ENCODE measurements at regions not wholly inside any gene's neighbourhood (a gene's known extent, or its start where the extent isn't known, plus 50 kb on each side); places are given as distances from the start of the nearest gene placed in this dataset.

DNA sequence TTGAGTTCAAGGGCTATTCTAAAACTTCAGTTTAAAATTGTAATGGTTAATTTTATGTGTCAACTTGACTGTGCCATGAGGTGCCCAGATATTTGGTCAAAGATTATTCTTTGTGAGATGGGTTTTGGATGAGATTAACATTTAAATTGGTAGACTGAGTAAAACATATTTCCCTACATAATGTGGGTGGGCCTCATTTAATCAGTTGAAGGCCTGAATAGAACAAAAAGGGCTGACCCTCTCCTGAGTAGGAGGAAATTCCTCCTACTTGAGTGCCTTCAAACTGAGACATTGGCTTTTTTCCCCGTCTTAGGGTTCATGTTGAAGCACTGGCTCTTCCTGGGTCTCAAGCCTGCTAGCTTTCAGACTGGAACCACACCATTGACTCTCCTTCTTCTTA lies 89.6 kb upstream of the FAM9A start:
- no peaks in the 10 kb centered on the region for H3K36me3 ChIP-seq
- 73% methylated on average over 1 of the region's 1 CpG for WGBS

GRCh38 chrX:8887004-8887403 lies 85.8 kb upstream of the FAM9A start:
- Histone ChIP-seq H3K36me3 (no peaks in the 10 kb centered on the region), H3K27ac (no peak overlapping the region), H3K27me3 (no peaks in the 10 kb centered on the region), H3K9me3 (no peaks in the 10 kb centered on the region), H3K4me1 (no peaks in the 10 kb centered on the region), H3K4me3 (no peak overlapping the region)
- no peak for DNase-seq (ENCODE audit: low spot score in 2 of 2)
- WGBS, result 67% methylated on average over 3 of the region's 3 CpGs
- TF ChIP-seq, protein P1, sequence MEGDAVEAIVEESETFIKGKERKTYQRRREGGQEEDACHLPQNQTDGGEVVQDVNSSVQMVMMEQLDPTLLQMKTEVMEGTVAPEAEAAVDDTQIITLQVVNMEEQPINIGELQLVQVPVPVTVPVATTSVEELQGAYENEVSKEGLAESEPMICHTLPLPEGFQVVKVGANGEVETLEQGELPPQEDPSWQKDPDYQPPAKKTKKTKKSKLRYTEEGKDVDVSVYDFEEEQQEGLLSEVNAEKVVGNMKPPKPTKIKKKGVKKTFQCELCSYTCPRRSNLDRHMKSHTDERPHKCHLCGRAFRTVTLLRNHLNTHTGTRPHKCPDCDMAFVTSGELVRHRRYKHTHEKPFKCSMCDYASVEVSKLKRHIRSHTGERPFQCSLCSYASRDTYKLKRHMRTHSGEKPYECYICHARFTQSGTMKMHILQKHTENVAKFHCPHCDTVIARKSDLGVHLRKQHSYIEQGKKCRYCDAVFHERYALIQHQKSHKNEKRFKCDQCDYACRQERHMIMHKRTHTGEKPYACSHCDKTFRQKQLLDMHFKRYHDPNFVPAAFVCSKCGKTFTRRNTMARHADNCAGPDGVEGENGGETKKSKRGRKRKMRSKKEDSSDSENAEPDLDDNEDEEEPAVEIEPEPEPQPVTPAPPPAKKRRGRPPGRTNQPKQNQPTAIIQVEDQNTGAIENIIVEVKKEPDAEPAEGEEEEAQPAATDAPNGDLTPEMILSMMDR (IDR thresholded peaks at IDR 0.05), result no peak
- TF ChIP-seq POLR2A (IDR thresholded peaks at IDR 0.05) (no peak), POLR2AphosphoS5 (IDR thresholded peaks at IDR 0.05) (no peak), EP300 (IDR thresholded peaks at IDR 0.05) (no peak)

More for the DNA sequence above, 89.6 kb upstream of the FAM9A start:
- no peaks in the 10 kb centered on the region for H3K9me3 ChIP-seq
- DNase-seq (ENCODE audit: low spot score in 2 of 2), result no peak
- H3K27me3 ChIP-seq, result no peaks in the 10 kb centered on the region
- no peaks in the 10 kb centered on the region for H3K4me1 ChIP-seq
- H3K4me3 ChIP-seq, result no peak overlapping the region
- H3K27ac ChIP-seq, result no peak overlapping the region
- TF ChIP-seq POLR2A (IDR thresholded peaks at IDR 0.05) (no peak), EP300 (IDR thresholded peaks at IDR 0.05) (no peak), POLR2AphosphoS5 (IDR thresholded peaks at IDR 0.05) (no peak)
- TF ChIP-seq, protein P1 (IDR thresholded peaks at IDR 0.05), result no peak

GRCh38 chrX:8879750-8880149 lies 78.6 kb upstream of the FAM9A start:
- H3K9me3 ChIP-seq, result no peaks in the 10 kb centered on the region
- no peak for DNase-seq (ENCODE audit: low spot score in 2 of 2)
- H3K27me3 ChIP-seq, result no peaks in the 10 kb centered on the region
- H3K4me3 ChIP-seq, result no peak overlapping the region
- TF ChIP-seq, protein P1 (IDR thresholded peaks at IDR 0.05), result peak in 1 of 2 donors; percentile 37
- no peak for TF ChIP-seq POLR2A (IDR thresholded peaks at IDR 0.05)
- no peak for TF ChIP-seq EP300 (IDR thresholded peaks at IDR 0.05)
- TF ChIP-seq POLR2AphosphoS5 (IDR thresholded peaks at IDR 0.05), result no peak
- no peak overlapping the region for H3K27ac ChIP-seq
- no peaks in the 10 kb centered on the region for H3K36me3 ChIP-seq
- 37% methylated on average over 4 of the region's 4 CpGs for WGBS
- no peaks in the 10 kb centered on the region for H3K4me1 ChIP-seq

GRCh38 chrX:8873956-8874355 lies 72.8 kb upstream of the FAM9A start:
- 43% methylated on average over 3 of the region's 3 CpGs for WGBS
- no peaks in the 10 kb centered on the region for H3K4me1 ChIP-seq
- H3K36me3 ChIP-seq, result no peaks in the 10 kb centered on the region

GRCh38 chrX:8873102-8873501 lies 71.9 kb upstream of the FAM9A start:
- Histone ChIP-seq H3K27ac (no peak overlapping the region), H3K27me3 (no peaks in the 10 kb centered on the region), H3K9me3 (no peaks in the 10 kb centered on the region), H3K4me1 (no peaks in the 10 kb centered on the region), H3K36me3 (no peaks in the 10 kb centered on the region), H3K4me3 (no peak overlapping the region)
- no peak for DNase-seq (ENCODE audit: low spot score in 2 of 2)
- TF ChIP-seq, protein P1 (IDR thresholded peaks at IDR 0.05), result no peak
- no peak for TF ChIP-seq POLR2A (IDR thresholded peaks at IDR 0.05)
- no peak for TF ChIP-seq POLR2AphosphoS5 (IDR thresholded peaks at IDR 0.05)
- WGBS, result 74% methylated on average over 2 of the region's 2 CpGs

More at GRCh38 chrX:8873956-8874355, 72.8 kb upstream of the FAM9A start:
- TF ChIP-seq, protein P1 (IDR thresholded peaks at IDR 0.05), result no peak
- no peak for TF ChIP-seq POLR2A (IDR thresholded peaks at IDR 0.05)
- no peak for TF ChIP-seq POLR2AphosphoS5 (IDR thresholded peaks at IDR 0.05)
- TF ChIP-seq EP300 (IDR thresholded peaks at IDR 0.05), result no peak
- H3K4me3 ChIP-seq, result no peak overlapping the region
- H3K27me3 ChIP-seq, result no peaks in the 10 kb centered on the region
- no peak overlapping the region for H3K27ac ChIP-seq
- H3K9me3 ChIP-seq, result no peaks in the 10 kb centered on the region
- no peak for DNase-seq (ENCODE audit: low spot score in 2 of 2)
